Gastrocnemius medialis (tissue), 4 donors: ENCODE measurements at regions not wholly inside any gene's neighbourhood (a gene's known extent, or its start where the extent isn't known, plus 50 kb on each side); places are given as distances from the start of the nearest gene placed in this dataset.

Source experiments
- ATAC-seq, 2 donors: fragments of 150-250 bp; one replicate each; pipeline ENCODE4 v1.9.1; 2016
- DNase-seq, 2 donors: peaks; one replicate each; pipeline ENCODE4 v3.0.0-alpha.2; 2019
- H3K27ac ChIP-seq, 4 donors: fragments of 200-600 bp; sonication (generic); 1 replicate in 1 of 4; 2 replicates in 3 of 4; pipeline ENCODE4 v1.5.1; 2016 to 2018; ENCODE audit warnings: mild to moderate bottlenecking in 2 of 4, moderate library complexity in 1 of 4
- H3K27me3 ChIP-seq, 3 donors: fragments of 200-600 bp; sonication (generic) in 2 of 3; 1 replicate in 1 of 3; 2 replicates in 2 of 3; pipeline versions ENCODE4 v1.5.1 to v1.6.0; 2016 to 2019; ENCODE audit warnings: mild to moderate bottlenecking in 1 of 3, moderate library complexity in 1 of 3
- H3K36me3 ChIP-seq, 2 donors: fragments of 200-600 bp; sonication (generic) in 1 of 2; one replicate each; pipeline ENCODE4 v1.5.1; 2017 to 2018
- H3K4me1 ChIP-seq, 2 donors: fragments of 200-600 bp; sonication (generic) in 1 of 2; one replicate each; pipeline ENCODE4 v1.5.1; 2016 to 2017; ENCODE audit warnings: mild to moderate bottlenecking in 2 of 2
- H3K4me3 ChIP-seq, 4 donors: fragments of 200-600 bp; sonication (generic) in 3 of 4; 1 replicate in 1 of 4; 2 replicates in 3 of 4; pipeline ENCODE4 v1.5.1; 2016 to 2019; ENCODE audit warnings: mild to moderate bottlenecking in 2 of 4
- H3K9me3 ChIP-seq, 3 donors: fragments of 200-600 bp; sonication (generic) in 2 of 3; 1 replicate in 1 of 3; 2 replicates in 2 of 3; pipeline ENCODE4 v1.5.1; 2016 to 2019
- CTCF ChIP-seq, 5 experiments: fragments of 450-650 bp in 3 of 5; fragments of 200-600 bp in 2 of 5; sonication (generic) in 2 of 5; IDR thresholded peaks in 4 of 5; conservative IDR thresholded peaks in 1 of 5; 1 replicate in 4 of 5; 2 replicates in 1 of 5; pipeline ENCODE4 v1.5.1; 2016 to 2019; ENCODE audit warnings: antibody characterized with exemption in 5 of 5, mild to moderate bottlenecking in 3 of 5, moderate library complexity in 3 of 5
- POLR2A ChIP-seq, 2 donors: fragments of 450-650 bp; IDR thresholded peaks; one replicate each; pipeline ENCODE4 v1.6.1; 2017; ENCODE audit warnings: antibody characterized with exemption in 2 of 2, mild to moderate bottlenecking in 2 of 2, moderate library complexity in 2 of 2
- in situ Hi-C, 4 donors: fragments of 200-750 bp; cut with MboI; loops; one replicate each; pipeline versions ENCODE4 v1.15.0 to v1.8.0; 2017; ENCODE audit warnings: low sequenced_read_pairs in 4 of 4
- intact Hi-C: fragments of 100-400 bp; cut with DNase I; formaldehyde crosslinking; loops from one replicate; pipeline ENCODE4 v1.15.1; 2023; ENCODE audit warnings: low total_unique reads

GRCh38 chr6:166228425-166228824 is 60.8 kb upstream of the TBXT start:
- H3K9me3 ChIP-seq = no peaks in the 10 kb centered on the region
- in situ Hi-C loops = no loop called here
- no peak overlapping the region for H3K27ac ChIP-seq
- ATAC-seq (no peak), DNase-seq (no peak)
- no peaks in the 10 kb centered on the region for H3K4me1 ChIP-seq
- H3K4me3 ChIP-seq = no peak overlapping the region
- intact Hi-C loops = no loop called here
- H3K36me3 ChIP-seq = no peaks in the 10 kb centered on the region
- H3K27me3 ChIP-seq = peaks cover 0 to 16% (median 0%) of the 10 kb centered on the region in 3 donors
- TF ChIP-seq POLR2A (IDR thresholded peaks at IDR 0.05) (no peak), CTCF (IDR thresholded peaks at IDR 0.05 in 4 of 5, conservative IDR thresholded peaks at IDR 0.05 in 1 of 5) (no peak)

GRCh38 chr6:166223079-166223478 is 55.4 kb upstream of the TBXT start:
- in situ Hi-C loops (no loop called here), intact Hi-C loops (no loop called here)
- H3K4me1 ChIP-seq = no peaks in the 10 kb centered on the region
- no peak overlapping the region for H3K4me3 ChIP-seq
- TF ChIP-seq CTCF (IDR thresholded peaks at IDR 0.05 in 4 of 5, conservative IDR thresholded peaks at IDR 0.05 in 1 of 5) (no peak), POLR2A (IDR thresholded peaks at IDR 0.05) (no peak)
- DNase-seq (no peak), ATAC-seq (no peak)
- no peaks in the 10 kb centered on the region for H3K36me3 ChIP-seq
- no peak overlapping the region for H3K27ac ChIP-seq
- peaks cover 0 to 6% (median 4%) of the 10 kb centered on the region in 3 donors for H3K27me3 ChIP-seq
- H3K9me3 ChIP-seq = no peaks in the 10 kb centered on the region

GRCh38 chr6:166222631-166223030 is 55.0 kb upstream of the TBXT start:
- no peak for ATAC-seq
- no peak for TF ChIP-seq POLR2A (IDR thresholded peaks at IDR 0.05)
- TF ChIP-seq CTCF (IDR thresholded peaks at IDR 0.05 in 4 of 5, conservative IDR thresholded peaks at IDR 0.05 in 1 of 5) = no peak
- Histone ChIP-seq H3K9me3 (no peaks in the 10 kb centered on the region), H3K27ac (no peak overlapping the region), H3K27me3 (peaks cover 0 to 4% (median 4%) of the 10 kb centered on the region in 3 donors), H3K36me3 (no peaks in the 10 kb centered on the region), H3K4me1 (no peaks in the 10 kb centered on the region), H3K4me3 (no peak overlapping the region)
- intact Hi-C loops (no loop called here), in situ Hi-C loops (no loop called here)
- DNase-seq = no peak

- in situ Hi-C loops = no loop called here
- no peaks in the 10 kb centered on the region for H3K9me3 ChIP-seq
- ATAC-seq (no peak), DNase-seq (no peak)
- H3K27me3 ChIP-seq = peaks cover 0 to 4% (median 4%) of the 10 kb centered on the region in 3 donors
- TF ChIP-seq CTCF (IDR thresholded peaks at IDR 0.05 in 4 of 5, conservative IDR thresholded peaks at IDR 0.05 in 1 of 5) (no peak), POLR2A (IDR thresholded peaks at IDR 0.05) (no peak)
- H3K27ac ChIP-seq = no peak overlapping the region
- no peak overlapping the region for H3K4me3 ChIP-seq
- intact Hi-C loops = no loop called here
- no peaks in the 10 kb centered on the region for H3K36me3 ChIP-seq
- no peaks in the 10 kb centered on the region for H3K4me1 ChIP-seq
Observed at GRCh38 chr6:166221636-166222035, 54.0 kb upstream of the TBXT start.

GRCh38 chr6:166221040-166221439 is 53.4 kb upstream of the TBXT start:
- in situ Hi-C loops = no loop called here
- no peak for TF ChIP-seq POLR2A (IDR thresholded peaks at IDR 0.05)
- no peak for TF ChIP-seq CTCF (IDR thresholded peaks at IDR 0.05 in 4 of 5, conservative IDR thresholded peaks at IDR 0.05 in 1 of 5)
- intact Hi-C loops = no loop called here
- Histone ChIP-seq H3K27me3 (peaks cover 0 to 4% (median 4%) of the 10 kb centered on the region in 3 donors), H3K36me3 (no peaks in the 10 kb centered on the region), H3K27ac (no peak overlapping the region), H3K4me1 (no peaks in the 10 kb centered on the region), H3K4me3 (no peak overlapping the region), H3K9me3 (no peaks in the 10 kb centered on the region)
- DNase-seq = no peak
- no peak for ATAC-seq
